ENCODE measurements at regions not wholly inside any gene's neighbourhood (a gene's known extent, or its start where the extent isn't known, plus 50 kb on each side); places are given as distances from the start of the nearest gene placed in this dataset.

- TF ChIP-seq EZH2 (IDR thresholded peaks at IDR 0.05; ENCODE audit: low read length, missing control alignments) = no peak
- TF ChIP-seq, protein P1, sequence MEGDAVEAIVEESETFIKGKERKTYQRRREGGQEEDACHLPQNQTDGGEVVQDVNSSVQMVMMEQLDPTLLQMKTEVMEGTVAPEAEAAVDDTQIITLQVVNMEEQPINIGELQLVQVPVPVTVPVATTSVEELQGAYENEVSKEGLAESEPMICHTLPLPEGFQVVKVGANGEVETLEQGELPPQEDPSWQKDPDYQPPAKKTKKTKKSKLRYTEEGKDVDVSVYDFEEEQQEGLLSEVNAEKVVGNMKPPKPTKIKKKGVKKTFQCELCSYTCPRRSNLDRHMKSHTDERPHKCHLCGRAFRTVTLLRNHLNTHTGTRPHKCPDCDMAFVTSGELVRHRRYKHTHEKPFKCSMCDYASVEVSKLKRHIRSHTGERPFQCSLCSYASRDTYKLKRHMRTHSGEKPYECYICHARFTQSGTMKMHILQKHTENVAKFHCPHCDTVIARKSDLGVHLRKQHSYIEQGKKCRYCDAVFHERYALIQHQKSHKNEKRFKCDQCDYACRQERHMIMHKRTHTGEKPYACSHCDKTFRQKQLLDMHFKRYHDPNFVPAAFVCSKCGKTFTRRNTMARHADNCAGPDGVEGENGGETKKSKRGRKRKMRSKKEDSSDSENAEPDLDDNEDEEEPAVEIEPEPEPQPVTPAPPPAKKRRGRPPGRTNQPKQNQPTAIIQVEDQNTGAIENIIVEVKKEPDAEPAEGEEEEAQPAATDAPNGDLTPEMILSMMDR (conservative IDR thresholded peaks at IDR 0.05 in 1 of 2, IDR thresholded peaks at IDR 0.05 in 1 of 2; ENCODE audit: low read depth in 1 of 2, low read length in 2 of 2) = no peak
Measured at GRCh38 chrX:107542040-107542439, 86.3 kb upstream of the PRPS1 start.

Data from fibroblast of lung (primary cell).